H9 (cell line): ENCODE measurements at regions not wholly inside any gene's neighbourhood (a gene's known extent, or its start where the extent isn't known, plus 50 kb on each side); places are given as distances from the start of the nearest gene placed in this dataset.

Experiments
- DNase-seq: peaks from one replicate; pipeline ENCODE4 v3.0.0-alpha.2; 2017
- H2AFZ ChIP-seq: one replicate; pipeline ENCODE4 v1.6.1; 2013; ENCODE audit warnings: mild to moderate bottlenecking, low read length, control low read depth, moderate library complexity
- H2AK5ac ChIP-seq: 2 replicates; pipeline ENCODE4 v1.6.1; 2013; ENCODE audit warnings: low read length, control low read depth, mixed read lengths; ENCODE audit not compliant: insufficient read length
- H2BK120ac ChIP-seq: one replicate; pipeline ENCODE4 v1.6.1; 2013; ENCODE audit warnings: low read depth, mild to moderate bottlenecking, low read length, control low read depth, inconsistent platforms; ENCODE audit not compliant: poor library complexity, severe bottlenecking
- H2BK12ac ChIP-seq: 2 replicates; pipeline ENCODE4 v1.6.1; 2013; ENCODE audit warnings: low read length, control low read depth, mixed read lengths, low read depth; ENCODE audit not compliant: insufficient read length
- H2BK15ac ChIP-seq: 2 replicates; pipeline ENCODE4 v1.6.1; 2013; ENCODE audit warnings: low read depth, low read length, control low read depth
- H2BK20ac ChIP-seq: one replicate; pipeline ENCODE4 v1.6.1; 2013; ENCODE audit warnings: low read depth, mild to moderate bottlenecking, low read length, control low read depth, inconsistent platforms; ENCODE audit not compliant: poor library complexity, severe bottlenecking
- H2BK5ac ChIP-seq: 2 replicates; pipeline ENCODE4 v1.6.1; 2013; ENCODE audit warnings: low read length, control low read depth, mixed read lengths; ENCODE audit not compliant: insufficient read length
- H3K14ac ChIP-seq: 2 replicates; pipeline ENCODE4 v1.6.1; 2013; ENCODE audit warnings: low read length, control low read depth; ENCODE audit not compliant: insufficient read depth
- H3K18ac ChIP-seq: 2 replicates; pipeline ENCODE4 v1.6.1; 2013; ENCODE audit warnings: low read depth, mild to moderate bottlenecking, mixed read lengths, low read length, control low read depth; ENCODE audit not compliant: insufficient read length
- H3K23ac ChIP-seq: 2 replicates; pipeline ENCODE4 v1.6.1; 2013; ENCODE audit warnings: low read length, control low read depth, mixed read lengths, low read depth; ENCODE audit not compliant: insufficient read length
- H3K23me2 ChIP-seq: 2 replicates; pipeline ENCODE4 v1.6.1; 2013; ENCODE audit warnings: low read depth, mild to moderate bottlenecking, mixed read lengths, low read length, control low read depth; ENCODE audit not compliant: insufficient read length, poor library complexity, severe bottlenecking
- H3K27ac ChIP-seq: 2 replicates; pipeline ENCODE4 v1.5.1; 2013; ENCODE audit warnings: low read length, control low read depth, mixed read lengths, low read depth; ENCODE audit not compliant: insufficient read length
- H3K27me3 ChIP-seq: 2 replicates; pipeline ENCODE4 v1.6.1; 2013; ENCODE audit warnings: low read length, control low read depth, inconsistent platforms; ENCODE audit not compliant: insufficient read depth
- H3K4ac ChIP-seq: 2 replicates; pipeline ENCODE4 v1.6.1; 2013; ENCODE audit warnings: low read depth, mild to moderate bottlenecking, control low read depth, inconsistent platforms, low read length, moderate library complexity
- H3K4me1 ChIP-seq: 2 replicates; pipeline ENCODE4 v1.6.1; 2013; ENCODE audit warnings: low read length, control low read depth, inconsistent platforms; ENCODE audit not compliant: insufficient read depth
- H3K4me2 ChIP-seq: 2 replicates; pipeline ENCODE4 v1.6.1; 2013; ENCODE audit warnings: low read length, control low read depth, mixed read lengths; ENCODE audit not compliant: insufficient read length, insufficient read depth
- H3K56ac ChIP-seq: 2 replicates; pipeline ENCODE4 v1.6.1; 2013; ENCODE audit warnings: low read depth, mild to moderate bottlenecking, mixed read lengths, low read length, control low read depth; ENCODE audit not compliant: insufficient read length
- H3K79me1 ChIP-seq: 2 replicates; pipeline ENCODE4 v1.6.1; 2013; ENCODE audit warnings: low read depth, mild to moderate bottlenecking, moderate library complexity, low read length, control low read depth, inconsistent platforms; ENCODE audit not compliant: insufficient read depth, poor library complexity, severe bottlenecking
- H3K79me2 ChIP-seq: 2 replicates; pipeline ENCODE4 v1.6.1; 2013; ENCODE audit warnings: low read length, control low read depth, inconsistent platforms; ENCODE audit not compliant: insufficient read depth
- H3K9ac ChIP-seq: 2 replicates; pipeline ENCODE4 v1.6.1; 2013; ENCODE audit warnings: low read length, control low read depth, mixed read lengths; ENCODE audit not compliant: insufficient read length; ENCODE audit errors: extremely low read depth
- H3K9me3 ChIP-seq: one replicate; pipeline ENCODE4 v1.6.1; 2013; ENCODE audit warnings: low read depth, low read length, inconsistent platforms; ENCODE audit not compliant: control insufficient read depth
- H3T11ph ChIP-seq: one replicate; pipeline ENCODE4 v1.6.1; 2013; ENCODE audit warnings: mild to moderate bottlenecking, low read length, control low read depth, inconsistent platforms
- H4K20me1 ChIP-seq: one replicate; pipeline ENCODE4 v1.6.1; 2013; ENCODE audit not compliant: control insufficient read depth, insufficient read length, insufficient read depth
- H4K5ac ChIP-seq: 2 replicates; pipeline ENCODE4 v1.6.1; 2013; ENCODE audit warnings: low read depth, mild to moderate bottlenecking, mixed read lengths, low read length, control low read depth; ENCODE audit not compliant: insufficient read length
- H4K8ac ChIP-seq: replicated peaks from 2 replicates; pipeline ENCODE4 v1.6.1; 2013; ENCODE audit warnings: low read length, control low read depth, mixed read lengths, low read depth; ENCODE audit not compliant: insufficient read length
- H4K91ac ChIP-seq: 2 replicates; pipeline ENCODE4 v1.6.1; 2013; ENCODE audit warnings: low read depth, mild to moderate bottlenecking, moderate library complexity, mixed read lengths, low read length, control low read depth; ENCODE audit not compliant: insufficient read length
- H3K27ac Mint-ChIP-seq, 3 experiments: 2 replicates in 2 of 3; 3 replicates in 1 of 3; pipeline ENCODE4 v1.8.0; 2020 to 2021; ENCODE audit warnings: mixed read lengths in 3 of 3, mild to moderate bottlenecking in 1 of 3, moderate library complexity in 1 of 3
- H3K27me3 Mint-ChIP-seq: 2 replicates; pipeline ENCODE4 v1.8.0; 2021; ENCODE audit warnings: low read depth, mild to moderate bottlenecking, moderate library complexity, mixed read lengths
- H3K36me3 Mint-ChIP-seq, 3 experiments: 2 replicates in 2 of 3; 3 replicates in 1 of 3; pipeline ENCODE4 v1.8.0; 2020 to 2021; ENCODE audit warnings: low read depth in 3 of 3, mixed read lengths in 3 of 3; ENCODE audit not compliant: insufficient read depth in 1 of 3
- H3K4me1 Mint-ChIP-seq, 2 experiments: 2 replicates each; pipeline ENCODE4 v1.8.0; 2020; ENCODE audit warnings: mixed read lengths in 2 of 2
- H3K4me3 Mint-ChIP-seq, 2 experiments: 2 replicates in 1 of 2; 3 replicates in 1 of 2; pipeline ENCODE4 v1.8.0; 2020 to 2021; ENCODE audit warnings: mild to moderate bottlenecking in 2 of 2, mixed read lengths in 2 of 2, moderate library complexity in 1 of 2
- H3K9me3 Mint-ChIP-seq, 2 experiments: 2 replicates in 1 of 2; 3 replicates in 1 of 2; pipeline ENCODE4 v1.8.0; 2020; ENCODE audit warnings: mild to moderate bottlenecking in 2 of 2, mixed read lengths in 2 of 2, moderate library complexity in 1 of 2
- WGBS: extraction: QIAGEN DNeasy Blood & Tissue Kit; methylation state at CpG from one replicate; pipeline ENCODE4 v1.1.7; 2013; ENCODE audit warnings: missing lambda C conversion rate, low lambda C conversion rate, mixed read lengths; ENCODE audit not compliant: insufficient read length; ENCODE audit errors: extremely low coverage; 5-methylcytosine and 5-hydroxymethylcytosine counted together
- TF ChIP-seq, protein P1 (sequence below): fragments of 200-600 bp; sonication (generic); conservative IDR thresholded peaks from 3 replicates; pipeline ENCODE4 v1.8.0; 2021; ENCODE audit warnings: antibody characterized with exemption, mild to moderate bottlenecking

GRCh38 chr2:36185624-36186023 lies 170.0 kb upstream of the CRIM1 start:
- TF ChIP-seq, protein P1, sequence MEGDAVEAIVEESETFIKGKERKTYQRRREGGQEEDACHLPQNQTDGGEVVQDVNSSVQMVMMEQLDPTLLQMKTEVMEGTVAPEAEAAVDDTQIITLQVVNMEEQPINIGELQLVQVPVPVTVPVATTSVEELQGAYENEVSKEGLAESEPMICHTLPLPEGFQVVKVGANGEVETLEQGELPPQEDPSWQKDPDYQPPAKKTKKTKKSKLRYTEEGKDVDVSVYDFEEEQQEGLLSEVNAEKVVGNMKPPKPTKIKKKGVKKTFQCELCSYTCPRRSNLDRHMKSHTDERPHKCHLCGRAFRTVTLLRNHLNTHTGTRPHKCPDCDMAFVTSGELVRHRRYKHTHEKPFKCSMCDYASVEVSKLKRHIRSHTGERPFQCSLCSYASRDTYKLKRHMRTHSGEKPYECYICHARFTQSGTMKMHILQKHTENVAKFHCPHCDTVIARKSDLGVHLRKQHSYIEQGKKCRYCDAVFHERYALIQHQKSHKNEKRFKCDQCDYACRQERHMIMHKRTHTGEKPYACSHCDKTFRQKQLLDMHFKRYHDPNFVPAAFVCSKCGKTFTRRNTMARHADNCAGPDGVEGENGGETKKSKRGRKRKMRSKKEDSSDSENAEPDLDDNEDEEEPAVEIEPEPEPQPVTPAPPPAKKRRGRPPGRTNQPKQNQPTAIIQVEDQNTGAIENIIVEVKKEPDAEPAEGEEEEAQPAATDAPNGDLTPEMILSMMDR = no peak
- H2AFZ ChIP-seq = no peak overlapping the region
- no peak overlapping the region for H3K23ac ChIP-seq
- Mint-ChIP-seq H3K27ac (no peak overlapping the region), H3K36me3 (peaks cover 3 to 8% (median 6%) of the 10 kb centered on the region in 3 experiments; a peak in 5 of 7 replicates), H3K9me3 (peaks cover 9 to 11% of the 10 kb centered on the region in 2 experiments; a peak in 4 of 5 replicates), H3K27me3 (no peaks in the 10 kb centered on the region), H3K4me1 (no peaks in the 10 kb centered on the region), H3K4me3 (no peak overlapping the region)
- H2BK15ac ChIP-seq = no peak overlapping the region
- no peak overlapping the region for H3K14ac ChIP-seq
- no peak for DNase-seq
- H2BK120ac ChIP-seq = no peak overlapping the region
- H4K8ac ChIP-seq = no peak overlapping the region
- H3K4ac ChIP-seq = no peak overlapping the region
- H4K20me1 ChIP-seq = no peaks in the 10 kb centered on the region
- H2AK5ac ChIP-seq = no peak overlapping the region
- no peak overlapping the region for H3K27ac ChIP-seq
- H3K18ac ChIP-seq = no peak overlapping the region
- H3K9me3 ChIP-seq = no peaks in the 10 kb centered on the region
- H3K23me2 ChIP-seq = no peaks in the 10 kb centered on the region
- no peak overlapping the region for H4K5ac ChIP-seq
- no peak overlapping the region for H2BK20ac ChIP-seq
- H4K91ac ChIP-seq = no peak overlapping the region
- no peaks in the 10 kb centered on the region for H3K27me3 ChIP-seq
- no peak overlapping the region for H3K56ac ChIP-seq
- no peak overlapping the region for H2BK5ac ChIP-seq
- no peaks in the 10 kb centered on the region for H3K79me2 ChIP-seq
- H3K4me1 ChIP-seq = no peaks in the 10 kb centered on the region
- no peak overlapping the region for H2BK12ac ChIP-seq
- no peak overlapping the region for H3K4me2 ChIP-seq
- H3T11ph ChIP-seq = no peak overlapping the region
- no peaks in the 10 kb centered on the region for H3K79me1 ChIP-seq
- WGBS = no CpG with 5 or more reads among the region's 5 CpGs
- H3K9ac ChIP-seq = no peak overlapping the region
